Suprapubic skin (tissue), 4 donors: ENCODE measurements at regions not wholly inside any gene's neighbourhood (a gene's known extent, or its start where the extent isn't known, plus 50 kb on each side); places are given as distances from the start of the nearest gene placed in this dataset.

Source experiments
- DNase-seq, 2 donors: peaks; one replicate each; pipeline ENCODE4 v3.0.0-alpha.2; 2019; ENCODE audit warnings: low spot score in 2 of 2
- H3K27ac ChIP-seq: fragments of 200-600 bp; sonication (generic); one replicate; pipeline ENCODE4 v1.5.1; 2019
- H3K27me3 ChIP-seq: fragments of 200-600 bp; sonication (generic); one replicate; pipeline ENCODE4 v1.5.1; 2019
- H3K36me3 ChIP-seq: fragments of 200-600 bp; sonication (generic); one replicate; pipeline ENCODE4 v1.5.1; 2019
- H3K4me1 ChIP-seq: fragments of 200-600 bp; sonication (generic); one replicate; pipeline ENCODE4 v1.5.1; 2019
- H3K4me3 ChIP-seq: fragments of 200-600 bp; sonication (generic); one replicate; pipeline ENCODE4 v1.5.1; 2019; ENCODE audit warnings: mild to moderate bottlenecking
- H3K9me3 ChIP-seq: fragments of 200-600 bp; sonication (generic); one replicate; pipeline ENCODE4 v1.5.1; 2019
- CTCF ChIP-seq, 2 donors: fragments of 200-600 bp in 1 of 2; fragments of 450-650 bp in 1 of 2; sonication (generic) in 1 of 2; IDR thresholded peaks; one replicate each; pipeline ENCODE4 v1.5.1; 2016 to 2019; ENCODE audit warnings: antibody characterized with exemption in 2 of 2, mild to moderate bottlenecking in 1 of 2, moderate library complexity in 1 of 2
- EP300 ChIP-seq: sonication (generic); formaldehyde crosslinking; IDR thresholded peaks from one replicate; pipeline ENCODE4 v1.6.1; 2017; ENCODE audit warnings: antibody characterized with exemption
- POLR2A ChIP-seq, 2 donors: fragments of 450-650 bp; IDR thresholded peaks; one replicate each; pipeline ENCODE4 v1.6.1; 2017; ENCODE audit warnings: antibody characterized with exemption in 2 of 2, mild to moderate bottlenecking in 2 of 2, moderate library complexity in 2 of 2
- POLR2AphosphoS5 ChIP-seq, 3 donors: sonication (generic); formaldehyde crosslinking; IDR thresholded peaks; one replicate each; pipeline ENCODE4 v1.6.1; 2017; ENCODE audit warnings: antibody characterized with exemption in 3 of 3
- WGBS: methylation state at CpG from one replicate; pipeline ENCODE4 v1.1.5; 2018; 5-methylcytosine and 5-hydroxymethylcytosine counted together

- H3K4me3 ChIP-seq: no peak overlapping the region
- no peaks in the 10 kb centered on the region for H3K27me3 ChIP-seq
- TF ChIP-seq EP300 (no peak), POLR2A (IDR thresholded peaks at IDR 0.05) (no peak)
- H3K4me1 ChIP-seq: no peaks in the 10 kb centered on the region
- WGBS: 54% methylated on average over 4 of the region's 4 CpGs
- H3K27ac ChIP-seq: no peak overlapping the region
- H3K9me3 ChIP-seq: no peaks in the 10 kb centered on the region
- no peaks in the 10 kb centered on the region for H3K36me3 ChIP-seq
- DNase-seq: no peak
These were observed 142.5 kb upstream of the TTC29 start for GRCh38 chr4:147088146-147088545.

GRCh38 chr4:147090486-147090885 is 144.8 kb upstream of the TTC29 start:
- Histone ChIP-seq H3K27me3 (no peaks in the 10 kb centered on the region), H3K4me1 (no peaks in the 10 kb centered on the region), H3K9me3 (no peaks in the 10 kb centered on the region), H3K4me3 (no peak overlapping the region), H3K27ac (no peak overlapping the region), H3K36me3 (no peaks in the 10 kb centered on the region)
- no peak for TF ChIP-seq POLR2A (IDR thresholded peaks at IDR 0.05)
- no peak for TF ChIP-seq POLR2AphosphoS5 (IDR thresholded peaks at IDR 0.05)
- no peak for TF ChIP-seq CTCF (IDR thresholded peaks at IDR 0.05)
- TF ChIP-seq EP300: no peak
- no peak for DNase-seq
- 51% methylated on average over 5 of the region's 5 CpGs for WGBS

- no peak for DNase-seq
- H3K4me3 ChIP-seq: no peak overlapping the region
- H3K36me3 ChIP-seq: no peaks in the 10 kb centered on the region
- no peak overlapping the region for H3K27ac ChIP-seq
- H3K9me3 ChIP-seq: no peaks in the 10 kb centered on the region
- peaks cover 5% of the 10 kb centered on the region for H3K4me1 ChIP-seq
- TF ChIP-seq POLR2AphosphoS5 (IDR thresholded peaks at IDR 0.05) (no peak), POLR2A (IDR thresholded peaks at IDR 0.05) (no peak), CTCF (IDR thresholded peaks at IDR 0.05) (no peak), EP300 (no peak)
- H3K27me3 ChIP-seq: no peaks in the 10 kb centered on the region
- 76% methylated on average over 2 of the region's 2 CpGs for WGBS
These were observed 147.5 kb upstream of the TTC29 start for GRCh38 chr4:147093206-147093605.

GRCh38 chr4:147094238-147094637 is 148.6 kb upstream of the TTC29 start:
- DNase-seq: no peak
- WGBS: 87% methylated on average over 2 of the region's 2 CpGs
- H3K4me3 ChIP-seq: no peak overlapping the region
- no peak overlapping the region for H3K27ac ChIP-seq
- no peaks in the 10 kb centered on the region for H3K27me3 ChIP-seq
- H3K9me3 ChIP-seq: no peaks in the 10 kb centered on the region
- TF ChIP-seq POLR2A (IDR thresholded peaks at IDR 0.05) (no peak), EP300 (no peak)
- peaks cover 5% of the 10 kb centered on the region for H3K4me1 ChIP-seq
- H3K36me3 ChIP-seq: no peaks in the 10 kb centered on the region

- H3K27ac ChIP-seq: no peak overlapping the region
- no peak for DNase-seq
These were observed 151.3 kb upstream of the TTC29 start for GRCh38 chr4:147096667-147097604.

More at GRCh38 chr4:147096667-147097604, 151.3 kb upstream of the TTC29 start:
- no peaks in the 10 kb centered on the region for H3K9me3 ChIP-seq
- no peaks in the 10 kb centered on the region for H3K27me3 ChIP-seq
- no peaks in the 10 kb centered on the region for H3K36me3 ChIP-seq
- TF ChIP-seq POLR2AphosphoS5 (IDR thresholded peaks at IDR 0.05) (no peak), EP300 (no peak), CTCF (IDR thresholded peaks at IDR 0.05) (peak; percentile 31 to 46), POLR2A (IDR thresholded peaks at IDR 0.05) (no peak)
- 21% methylated on average over 6 of the region's 6 CpGs for WGBS
- H3K4me3 ChIP-seq: no peak overlapping the region
- peaks cover 5% of the 10 kb centered on the region for H3K4me1 ChIP-seq
